LNCaP clone FGC (cell line): ENCODE measurements at regions not wholly inside any gene's neighbourhood (a gene's known extent, or its start where the extent isn't known, plus 50 kb on each side); places are given as distances from the start of the nearest gene placed in this dataset.
"Not testable (repeated sequence)": the region's sequence is repeated elsewhere in the genome, so short reads cannot be mapped to it uniquely, and the experiment has no call there.

Source experiments
- DNase-seq: peaks from one replicate; pipeline ENCODE4 v3.0.0-alpha.2; 2011; ENCODE audit warnings: low read depth
- H3K4me3 ChIP-seq: 2 replicates; pipeline ENCODE4 v1.5.1; 2011; ENCODE audit warnings: mild to moderate bottlenecking, low read depth, low read length, control low read depth
- CTCF ChIP-seq: IDR thresholded peaks from 2 replicates; pipeline ENCODE4 v1.5.1; 2012; ENCODE audit warnings: mild to moderate bottlenecking; ENCODE audit not compliant: control insufficient read depth, insufficient read depth; ENCODE audit errors: extremely low read depth

GRCh38 chr6:22126910-22127309 lies 169.9 kb downstream of the PRL start:
- no peak overlapping the region for H3K4me3 ChIP-seq
- no peak for TF ChIP-seq CTCF
- DNase-seq = no peak

DNA sequence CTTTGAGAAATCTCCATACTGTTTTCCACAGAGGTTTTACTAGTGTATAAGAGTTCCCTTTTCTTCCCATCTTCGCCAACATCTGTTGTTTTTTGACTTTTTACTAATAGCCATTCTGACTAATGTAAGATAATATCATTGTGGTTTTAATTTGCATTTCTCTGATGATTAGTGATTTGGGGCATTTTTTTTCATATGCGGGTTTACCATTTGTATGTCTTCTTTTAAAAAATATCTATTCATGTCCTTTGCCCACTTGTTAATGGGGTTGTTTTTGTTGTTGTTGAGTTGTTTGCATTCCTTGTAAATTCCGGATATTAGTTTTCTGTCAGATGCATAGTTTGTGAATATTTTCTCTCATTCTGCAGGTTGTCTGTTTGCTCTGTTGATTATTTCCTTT lies 167.1 kb downstream of the PRL start:
- no peak for TF ChIP-seq CTCF
- no peak overlapping the region for H3K4me3 ChIP-seq
- DNase-seq = no peak

DNA sequence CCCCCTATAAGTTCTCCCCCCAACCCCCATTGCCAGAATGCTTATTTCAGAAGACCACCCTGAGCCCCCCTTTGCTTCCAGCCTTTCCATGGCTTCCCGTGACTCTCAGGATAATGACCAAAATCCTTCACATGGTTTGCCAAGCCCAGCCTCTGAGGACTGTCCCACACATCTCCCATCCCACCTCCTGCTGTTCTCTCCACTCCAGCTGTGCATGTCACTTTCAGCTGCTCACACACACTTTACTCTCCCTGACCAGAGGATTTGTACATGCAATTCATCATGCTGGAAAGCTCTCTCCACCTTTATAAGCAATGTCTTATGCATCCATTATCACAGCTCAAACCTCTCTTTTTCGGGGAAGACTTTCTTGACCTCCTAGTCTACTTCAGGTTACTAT lies 164.2 kb downstream of the PRL start:
- DNase-seq = no peak
- no peak overlapping the region for H3K4me3 ChIP-seq
- TF ChIP-seq CTCF = no peak

GRCh38 chr6:22133357-22133756 lies 163.5 kb downstream of the PRL start:
- peak; percentile 74 for DNase-seq
- no peak overlapping the region for H3K4me3 ChIP-seq
- no peak for TF ChIP-seq CTCF

DNA sequence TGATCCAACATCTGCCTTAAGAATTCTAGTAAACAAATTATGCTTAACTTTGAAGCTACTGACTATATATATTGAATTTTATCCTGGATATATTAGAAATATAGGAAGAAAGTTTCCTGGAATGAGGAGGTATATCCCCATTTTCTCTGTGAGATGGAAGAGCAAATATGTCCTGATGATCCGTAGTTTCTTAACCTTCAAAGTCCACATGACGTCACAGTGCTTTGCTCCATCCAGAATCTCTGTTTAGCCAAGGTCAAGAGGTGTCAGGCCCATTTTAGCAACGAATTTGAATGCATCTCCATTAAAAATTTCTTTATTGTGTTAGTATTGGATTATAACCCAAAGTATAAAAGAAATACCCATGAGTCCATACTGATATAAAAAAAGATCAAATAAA lies 162.5 kb downstream of the PRL start:
- TF ChIP-seq CTCF = no peak
- no peak overlapping the region for H3K4me3 ChIP-seq
- no peak for DNase-seq

DNA sequence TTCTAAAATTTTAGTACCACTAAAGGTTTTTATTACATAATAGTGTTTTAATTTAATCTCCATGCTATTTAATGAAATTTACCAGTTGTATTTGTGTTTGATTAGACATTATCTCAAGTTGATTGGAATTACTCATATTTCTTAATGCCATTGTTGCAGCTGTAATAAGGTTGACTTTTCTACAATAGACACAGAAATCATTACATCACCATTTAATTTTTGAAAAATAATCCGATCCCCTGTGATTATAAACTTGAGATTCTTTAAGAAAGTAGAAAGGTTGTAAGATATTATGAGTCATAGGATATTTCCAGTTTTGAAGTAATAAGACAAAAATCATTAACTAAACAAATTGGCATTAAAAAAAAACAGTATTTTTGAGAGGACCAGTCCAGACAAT lies 161.4 kb downstream of the PRL start:
- no peak for DNase-seq
- no peak overlapping the region for H3K4me3 ChIP-seq
- TF ChIP-seq CTCF = no peak

DNA sequence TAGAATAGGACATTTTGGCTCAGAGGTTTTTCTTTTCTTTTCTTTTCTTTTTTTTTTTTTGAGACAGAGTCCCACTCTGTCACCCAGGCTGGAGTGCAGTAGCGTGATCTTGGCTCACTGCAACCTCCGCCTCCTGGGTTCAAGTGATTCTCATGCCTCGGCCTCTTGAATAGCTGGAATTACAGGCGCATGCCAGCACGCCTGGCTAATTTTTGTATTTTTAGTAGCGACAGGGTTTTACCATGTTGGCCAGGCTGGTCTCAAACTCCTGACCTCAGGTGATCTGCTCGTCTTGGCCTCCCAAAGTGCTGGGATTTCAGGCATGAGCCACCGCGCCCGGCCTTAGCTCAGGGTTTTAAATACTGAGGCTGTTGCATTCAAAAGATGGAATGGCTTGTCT lies 156.1 kb downstream of the PRL start:
- H3K4me3 ChIP-seq = not testable (repeated sequence)

More for the DNA sequence above, 156.1 kb downstream of the PRL start:
- not testable (repeated sequence) for DNase-seq
